ENCODE measurements at regions not wholly inside any gene's neighbourhood (a gene's known extent, or its start where the extent isn't known, plus 50 kb on each side); places are given as distances from the start of the nearest gene placed in this dataset.

DNA sequence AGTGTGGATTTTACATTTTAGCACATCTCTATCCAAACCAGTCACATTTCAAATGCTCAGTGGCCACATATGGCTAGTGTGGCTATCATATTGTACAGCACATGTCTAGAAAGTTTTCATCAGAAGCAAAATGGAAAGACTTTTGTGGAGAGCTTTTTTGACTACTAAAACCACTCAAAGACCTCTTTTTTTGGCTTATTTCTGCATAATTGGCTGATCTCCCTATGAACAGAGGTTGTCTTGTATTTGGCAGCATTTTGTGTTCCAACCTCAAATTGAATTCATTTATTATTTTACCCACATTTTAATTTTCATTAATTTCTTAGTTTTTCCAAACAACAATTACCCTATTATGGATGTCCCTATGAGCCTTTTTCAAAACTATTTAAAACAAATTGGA is 395.7 kb downstream of the TLE1 start:
- no peak for DNase-seq (ENCODE audit: low spot score)
- in situ Hi-C loops (cut with MboI; ENCODE audit: low sequenced_read_pairs, unreplicated experiment) = no loop called here
- TF ChIP-seq, protein P1, sequence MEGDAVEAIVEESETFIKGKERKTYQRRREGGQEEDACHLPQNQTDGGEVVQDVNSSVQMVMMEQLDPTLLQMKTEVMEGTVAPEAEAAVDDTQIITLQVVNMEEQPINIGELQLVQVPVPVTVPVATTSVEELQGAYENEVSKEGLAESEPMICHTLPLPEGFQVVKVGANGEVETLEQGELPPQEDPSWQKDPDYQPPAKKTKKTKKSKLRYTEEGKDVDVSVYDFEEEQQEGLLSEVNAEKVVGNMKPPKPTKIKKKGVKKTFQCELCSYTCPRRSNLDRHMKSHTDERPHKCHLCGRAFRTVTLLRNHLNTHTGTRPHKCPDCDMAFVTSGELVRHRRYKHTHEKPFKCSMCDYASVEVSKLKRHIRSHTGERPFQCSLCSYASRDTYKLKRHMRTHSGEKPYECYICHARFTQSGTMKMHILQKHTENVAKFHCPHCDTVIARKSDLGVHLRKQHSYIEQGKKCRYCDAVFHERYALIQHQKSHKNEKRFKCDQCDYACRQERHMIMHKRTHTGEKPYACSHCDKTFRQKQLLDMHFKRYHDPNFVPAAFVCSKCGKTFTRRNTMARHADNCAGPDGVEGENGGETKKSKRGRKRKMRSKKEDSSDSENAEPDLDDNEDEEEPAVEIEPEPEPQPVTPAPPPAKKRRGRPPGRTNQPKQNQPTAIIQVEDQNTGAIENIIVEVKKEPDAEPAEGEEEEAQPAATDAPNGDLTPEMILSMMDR (IDR thresholded peaks at IDR 0.05; ENCODE audit: borderline replicate concordance, control extremely low read depth, extremely low read depth, insufficient read depth, missing control alignments) = no peak

DNA sequence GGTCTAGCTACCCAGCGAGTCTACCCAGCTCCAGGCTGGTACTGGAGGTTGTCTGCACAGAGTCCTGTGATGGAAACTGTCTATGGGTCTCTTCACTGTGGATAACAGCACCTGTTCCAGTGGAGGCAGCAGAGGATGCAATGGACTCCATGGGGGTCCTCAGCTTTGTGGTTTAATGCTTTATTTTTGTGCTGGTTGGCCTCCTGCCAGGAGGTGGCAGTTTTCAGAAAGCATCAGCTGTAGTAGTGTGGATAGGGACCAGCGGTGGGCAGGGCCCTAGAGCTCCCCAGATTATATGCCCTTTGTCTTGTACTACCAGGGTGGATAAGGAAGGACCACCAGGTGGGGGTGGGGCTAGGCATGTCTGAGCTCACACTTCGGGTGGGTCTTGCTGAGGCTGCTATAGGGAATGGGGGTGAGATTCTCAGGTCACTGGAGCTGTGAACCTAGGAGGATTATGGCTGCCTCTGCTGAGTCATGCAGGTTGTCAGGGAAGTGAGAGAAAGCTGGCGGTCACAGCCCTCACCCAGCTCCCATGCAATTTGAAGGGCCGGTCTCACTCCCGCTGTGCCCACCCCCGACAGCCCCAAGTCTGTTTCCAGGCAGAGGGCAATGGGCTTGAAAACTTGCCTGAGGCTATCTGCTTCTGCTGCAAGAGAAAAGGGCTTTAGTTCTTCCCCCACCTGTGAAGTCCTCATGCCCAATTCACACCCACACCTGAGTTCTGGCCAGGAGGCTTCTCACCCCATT is 397.1 kb downstream of the TLE1 start:
- TF ChIP-seq, protein P1 (IDR thresholded peaks at IDR 0.05; ENCODE audit: borderline replicate concordance, control extremely low read depth, extremely low read depth, insufficient read depth, missing control alignments) = no peak
- no peak for DNase-seq (ENCODE audit: low spot score)
- in situ Hi-C loops (cut with MboI; ENCODE audit: low sequenced_read_pairs, unreplicated experiment) = no loop called here

DNA sequence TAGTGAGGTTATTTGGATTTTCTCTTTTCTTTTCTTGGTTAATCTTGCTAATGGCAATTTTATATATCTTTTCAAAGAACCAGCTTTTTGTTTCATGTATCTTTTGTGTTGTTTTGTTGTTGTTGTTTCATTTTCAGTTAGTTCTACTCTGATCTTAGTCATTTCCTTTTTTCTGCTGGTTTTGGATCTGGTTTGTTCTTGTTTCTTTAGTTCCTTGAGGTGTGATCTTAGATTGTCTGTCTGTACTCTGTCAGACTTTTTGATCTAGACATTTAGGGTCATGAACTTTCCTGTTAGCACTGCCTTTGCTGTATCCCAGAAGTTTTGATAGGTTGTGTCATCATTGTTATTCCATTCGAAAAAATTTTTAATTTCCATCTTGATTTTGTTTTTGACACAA is 399.7 kb downstream of the TLE1 start:
- in situ Hi-C loops (cut with MboI; ENCODE audit: low sequenced_read_pairs, unreplicated experiment) = no loop called here
- TF ChIP-seq, protein P1 (IDR thresholded peaks at IDR 0.05; ENCODE audit: borderline replicate concordance, control extremely low read depth, extremely low read depth, insufficient read depth, missing control alignments) = no peak
- no peak for DNase-seq (ENCODE audit: low spot score)

DNA sequence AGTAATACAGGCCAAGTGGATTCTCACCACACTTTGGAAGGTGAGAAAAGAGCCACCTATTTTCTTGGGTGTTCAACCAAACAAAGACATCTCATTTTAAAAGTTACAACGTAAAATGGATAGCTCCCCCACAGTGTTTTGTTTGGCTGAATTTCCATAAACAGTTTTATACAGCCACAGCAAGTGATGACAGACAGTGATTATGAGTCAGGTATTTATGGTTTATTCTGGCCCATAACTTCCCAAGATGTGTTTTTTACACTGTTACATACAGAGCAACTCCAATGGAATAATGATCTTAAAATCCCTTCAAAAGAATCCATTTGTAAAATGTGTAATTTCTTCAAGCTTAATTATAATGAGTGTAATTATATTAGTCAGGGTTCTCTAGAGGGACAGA is 421.3 kb downstream of the TLE1 start:
- TF ChIP-seq, protein P1 (IDR thresholded peaks at IDR 0.05; ENCODE audit: borderline replicate concordance, control extremely low read depth, extremely low read depth, insufficient read depth, missing control alignments) = no peak
- no peak for DNase-seq (ENCODE audit: low spot score)
- in situ Hi-C loops (cut with MboI; ENCODE audit: low sequenced_read_pairs, unreplicated experiment) = no loop called here

DNA sequence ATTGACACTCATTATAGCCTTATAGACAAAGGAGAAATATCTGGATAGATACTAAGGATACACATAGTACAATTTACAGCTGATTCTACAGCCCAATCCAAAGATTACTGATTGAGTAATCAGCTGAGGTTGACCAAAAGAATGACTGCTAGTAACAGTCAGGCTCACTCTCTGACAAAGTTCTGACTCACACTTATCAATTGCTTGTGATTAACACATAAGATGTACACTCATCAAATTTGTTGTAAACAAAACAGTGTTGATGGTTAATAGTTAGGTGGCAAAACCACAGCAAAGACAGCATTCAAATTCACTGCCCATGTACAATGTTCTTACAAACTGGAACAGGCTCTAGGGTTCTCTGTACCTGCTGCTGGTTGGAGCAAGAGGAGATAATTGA is 422.7 kb downstream of the TLE1 start:
- in situ Hi-C loops (cut with MboI; ENCODE audit: low sequenced_read_pairs, unreplicated experiment) = no loop called here
- TF ChIP-seq, protein P1 (IDR thresholded peaks at IDR 0.05; ENCODE audit: borderline replicate concordance, control extremely low read depth, extremely low read depth, insufficient read depth, missing control alignments) = no peak
- no peak for DNase-seq (ENCODE audit: low spot score)

GRCh38 chr9:81266086-81266485 is 423.3 kb downstream of the TLE1 start:
- TF ChIP-seq, protein P1 (IDR thresholded peaks at IDR 0.05; ENCODE audit: borderline replicate concordance, control extremely low read depth, extremely low read depth, insufficient read depth, missing control alignments) = no peak
- no peak for DNase-seq (ENCODE audit: low spot score)

More at GRCh38 chr9:81266086-81266485, 423.3 kb downstream of the TLE1 start:
- in situ Hi-C loops (cut with MboI; ENCODE audit: low sequenced_read_pairs, unreplicated experiment) = no loop called here

All from GM13976 (cell line).